ENCODE measurements at regions not wholly inside any gene's neighbourhood (a gene's known extent, or its start where the extent isn't known, plus 50 kb on each side); places are given as distances from the start of the nearest gene placed in this dataset.

- H3K4me1 ChIP-seq (ENCODE audit: control insufficient read depth, insufficient read depth, low read length), result no peaks in the 10 kb centered on the region
- H3K27ac ChIP-seq (ENCODE audit: extremely low read depth, low read depth, low read length), result no peak overlapping the region
- ChIA-PET POLR2A (no interaction called here), CTCF (interaction anchor here (0.6 to 1.6 kb wide), 5 partner anchors 20 to 99 kb away, joined by 3 to 4 read pairs (median 3); no protein-coding TSS in a partner anchor)
- H3K36me3 ChIP-seq (ENCODE audit: control insufficient read depth in 2 of 2, insufficient read depth in 1 of 2, low read length in 2 of 2), result no peaks in the 10 kb centered on the region
- TF ChIP-seq ZNF768 (tag by site-specific recombination; IDR thresholded peaks at IDR 0.05) (no peak), ZBTB7A (tag by site-specific recombination; IDR thresholded peaks at IDR 0.05; ENCODE audit: low read depth) (no peak), ZNF626 (tag by site-specific recombination; IDR thresholded peaks at IDR 0.05) (no peak), ZNF624 (tag by site-specific recombination; IDR thresholded peaks at IDR 0.05) (no peak), ZXDB (tag by site-specific recombination; IDR thresholded peaks at IDR 0.05) (no peak), ZFP3 (tag by site-specific recombination; IDR thresholded peaks at IDR 0.05; ENCODE audit: low read depth) (no peak), ZNF140 (tag by site-specific recombination; IDR thresholded peaks at IDR 0.05) (no peak), ZNF473 (tag by site-specific recombination; IDR thresholded peaks at IDR 0.05) (no peak), ZNF623 (tag by site-specific recombination; IDR thresholded peaks at IDR 0.05) (no peak), ZNF350 (tag by site-specific recombination; IDR thresholded peaks at IDR 0.05) (no peak), ZNF221 (tag by site-specific recombination; IDR thresholded peaks at IDR 0.05; ENCODE audit: borderline replicate concordance) (no peak), KLF17 (tag by site-specific recombination; IDR thresholded peaks at IDR 0.05) (no peak), ZNF48 (tag by site-specific recombination; IDR thresholded peaks at IDR 0.05) (no peak)
- TF ChIP-seq, protein P1, sequence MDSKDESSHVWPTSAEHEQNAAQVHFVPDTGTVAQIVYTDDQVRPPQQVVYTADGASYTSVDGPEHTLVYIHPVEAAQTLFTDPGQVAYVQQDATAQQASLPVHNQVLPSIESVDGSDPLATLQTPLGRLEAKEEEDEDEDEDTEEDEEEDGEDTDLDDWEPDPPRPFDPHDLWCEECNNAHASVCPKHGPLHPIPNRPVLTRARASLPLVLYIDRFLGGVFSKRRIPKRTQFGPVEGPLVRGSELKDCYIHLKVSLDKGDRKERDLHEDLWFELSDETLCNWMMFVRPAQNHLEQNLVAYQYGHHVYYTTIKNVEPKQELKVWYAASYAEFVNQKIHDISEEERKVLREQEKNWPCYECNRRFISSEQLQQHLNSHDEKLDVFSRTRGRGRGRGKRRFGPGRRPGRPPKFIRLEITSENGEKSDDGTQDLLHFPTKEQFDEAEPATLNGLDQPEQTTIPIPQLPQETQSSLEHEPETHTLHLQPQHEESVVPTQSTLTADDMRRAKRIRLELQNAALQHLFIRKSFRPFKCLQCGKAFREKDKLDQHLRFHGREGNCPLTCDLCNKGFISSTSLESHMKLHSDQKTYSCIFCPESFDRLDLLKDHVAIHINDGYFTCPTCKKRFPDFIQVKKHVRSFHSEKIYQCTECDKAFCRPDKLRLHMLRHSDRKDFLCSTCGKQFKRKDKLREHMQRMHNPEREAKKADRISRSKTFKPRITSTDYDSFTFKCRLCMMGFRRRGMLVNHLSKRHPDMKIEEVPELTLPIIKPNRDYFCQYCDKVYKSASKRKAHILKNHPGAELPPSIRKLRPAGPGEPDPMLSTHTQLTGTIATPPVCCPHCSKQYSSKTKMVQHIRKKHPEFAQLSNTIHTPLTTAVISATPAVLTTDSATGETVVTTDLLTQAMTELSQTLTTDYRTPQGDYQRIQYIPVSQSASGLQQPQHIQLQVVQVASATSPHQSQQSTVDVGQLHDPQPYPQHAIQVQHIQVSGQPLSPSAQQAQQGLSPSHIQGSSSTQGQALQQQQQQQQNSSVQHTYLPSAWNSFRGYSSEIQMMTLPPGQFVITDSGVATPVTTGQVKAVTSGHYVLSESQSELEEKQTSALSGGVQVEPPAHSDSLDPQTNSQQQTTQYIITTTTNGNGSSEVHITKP (tag by site-specific recombination; IDR thresholded peaks at IDR 0.05), result no peak
- TF ChIP-seq, protein P2, sequence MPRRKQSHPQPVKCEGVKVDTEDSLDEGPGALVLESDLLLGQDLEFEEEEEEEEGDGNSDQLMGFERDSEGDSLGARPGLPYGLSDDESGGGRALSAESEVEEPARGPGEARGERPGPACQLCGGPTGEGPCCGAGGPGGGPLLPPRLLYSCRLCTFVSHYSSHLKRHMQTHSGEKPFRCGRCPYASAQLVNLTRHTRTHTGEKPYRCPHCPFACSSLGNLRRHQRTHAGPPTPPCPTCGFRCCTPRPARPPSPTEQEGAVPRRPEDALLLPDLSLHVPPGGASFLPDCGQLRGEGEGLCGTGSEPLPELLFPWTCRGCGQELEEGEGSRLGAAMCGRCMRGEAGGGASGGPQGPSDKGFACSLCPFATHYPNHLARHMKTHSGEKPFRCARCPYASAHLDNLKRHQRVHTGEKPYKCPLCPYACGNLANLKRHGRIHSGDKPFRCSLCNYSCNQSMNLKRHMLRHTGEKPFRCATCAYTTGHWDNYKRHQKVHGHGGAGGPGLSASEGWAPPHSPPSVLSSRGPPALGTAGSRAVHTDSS (tag by site-specific recombination; IDR thresholded peaks at IDR 0.05), result no peak
- TF ChIP-seq, protein P3, sequence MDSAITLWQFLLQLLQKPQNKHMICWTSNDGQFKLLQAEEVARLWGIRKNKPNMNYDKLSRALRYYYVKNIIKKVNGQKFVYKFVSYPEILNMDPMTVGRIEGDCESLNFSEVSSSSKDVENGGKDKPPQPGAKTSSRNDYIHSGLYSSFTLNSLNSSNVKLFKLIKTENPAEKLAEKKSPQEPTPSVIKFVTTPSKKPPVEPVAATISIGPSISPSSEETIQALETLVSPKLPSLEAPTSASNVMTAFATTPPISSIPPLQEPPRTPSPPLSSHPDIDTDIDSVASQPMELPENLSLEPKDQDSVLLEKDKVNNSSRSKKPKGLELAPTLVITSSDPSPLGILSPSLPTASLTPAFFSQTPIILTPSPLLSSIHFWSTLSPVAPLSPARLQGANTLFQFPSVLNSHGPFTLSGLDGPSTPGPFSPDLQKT (IDR thresholded peaks at IDR 0.05; ENCODE audit: borderline replicate concordance, low read depth, low read length), result no peak
- H3K4me3 ChIP-seq (ENCODE audit: low read depth, low read length), result no peak overlapping the region
- H3K9me3 ChIP-seq (ENCODE audit: control insufficient read depth, insufficient read depth, low read depth, low read length), result no peaks in the 10 kb centered on the region
Observed at GRCh38 chr2:64937687-64938491, 51.3 kb upstream of the SLC1A4 start.

- no peaks in the 10 kb centered on the region for H3K4me1 ChIP-seq (ENCODE audit: control insufficient read depth, insufficient read depth, low read length)
- ChIA-PET CTCF (interaction anchor here (0.6 to 1.6 kb wide), 2 partner anchors 21 to 32 kb away, joined by 3 to 4 read pairs; no protein-coding TSS in a partner anchor), POLR2A (no interaction called here)
- TF ChIP-seq ZBTB8A (tag by site-specific recombination; IDR thresholded peaks at IDR 0.05) (no peak), ZFP69B (tag by site-specific recombination; IDR thresholded peaks at IDR 0.05) (no peak), ZNF658 (tag by site-specific recombination; IDR thresholded peaks at IDR 0.05) (no peak), GLI2 (tag by site-specific recombination; IDR thresholded peaks at IDR 0.05; ENCODE audit: borderline replicate concordance, low read depth) (no peak), ZBTB1 (tag by site-specific recombination; IDR thresholded peaks at IDR 0.05) (no peak), YY1 (tag by site-specific recombination; IDR thresholded peaks at IDR 0.05) (no peak), ZNF184 (tag by site-specific recombination; IDR thresholded peaks at IDR 0.05) (no peak), ZNF660 (tag by site-specific recombination; IDR thresholded peaks at IDR 0.05) (no peak), ZNF366 (tag by site-specific recombination; conservative IDR thresholded peaks at IDR 0.05) (no peak), ZNF600 (tag by site-specific recombination; IDR thresholded peaks at IDR 0.05) (no peak), KLF9 (tag by site-specific recombination; IDR thresholded peaks at IDR 0.05; ENCODE audit: low read depth) (no peak), ZNF623 (tag by site-specific recombination; IDR thresholded peaks at IDR 0.05) (no peak)
- no peaks in the 10 kb centered on the region for H3K9me3 ChIP-seq (ENCODE audit: control insufficient read depth, insufficient read depth, low read depth, low read length)
- no peak overlapping the region for H3K4me3 ChIP-seq (ENCODE audit: low read depth, low read length)
- H3K27ac ChIP-seq (ENCODE audit: extremely low read depth, low read depth, low read length), result no peak overlapping the region
- H3K36me3 ChIP-seq (ENCODE audit: control insufficient read depth in 2 of 2, insufficient read depth in 1 of 2, low read length in 2 of 2), result no peaks in the 10 kb centered on the region
Observed at GRCh38 chr2:64938607-64939285, 50.5 kb upstream of the SLC1A4 start.

Measured in HEK293 (cell line).